Kidney (tissue), 13 donors: ENCODE measurements at regions not wholly inside any gene's neighbourhood (a gene's known extent, or its start where the extent isn't known, plus 50 kb on each side); places are given as distances from the start of the nearest gene placed in this dataset.

Experiments used
- DNase-seq, 5 donors: peaks; one replicate each; pipeline ENCODE4 v3.0.0-alpha.2; 2013 to 2020
- FAIRE-seq: peaks from 2 replicates; lab custom pipeline; 2012; peaks lifted over from hg19 to GRCh38; lab: Jason Lieb, UNC
- H3K27ac ChIP-seq, 2 donors: one replicate each; pipeline ENCODE4 v1.7.0; 2013; ENCODE audit warnings: low read depth in 2 of 2, low read length in 2 of 2, inconsistent platforms in 1 of 2
- H3K27me3 ChIP-seq: one replicate; pipeline ENCODE4 v1.7.1; 2013; ENCODE audit warnings: low read length, inconsistent platforms; ENCODE audit not compliant: control insufficient read depth, insufficient read depth
- H3K36me3 ChIP-seq, 3 donors: one replicate each; pipeline versions ENCODE4 v1.7.0 to v1.7.1; 2013; ENCODE audit warnings: low read length in 3 of 3, control low read depth in 1 of 3, inconsistent platforms in 1 of 3; ENCODE audit not compliant: insufficient read depth in 3 of 3, control insufficient read depth in 2 of 3
- H3K4me1 ChIP-seq, 3 donors: one replicate each; pipeline versions ENCODE4 v1.7.0 to v1.7.1; 2013; ENCODE audit warnings: low read length in 3 of 3, inconsistent platforms in 1 of 3, low read depth in 1 of 3; ENCODE audit not compliant: control insufficient read depth in 2 of 3, insufficient read depth in 2 of 3
- H3K4me3 ChIP-seq, 3 donors: one replicate each; pipeline versions ENCODE4 v1.7.0 to v1.8.1; 2013; ENCODE audit warnings: low read length in 3 of 3, control low read depth in 1 of 3, inconsistent platforms in 1 of 3
- H3K9ac ChIP-seq, 3 donors: one replicate each; pipeline versions ENCODE4 v1.7.0 to v1.7.1; 2013; ENCODE audit warnings: low read length in 3 of 3, control low read depth in 1 of 3, inconsistent platforms in 1 of 3
- H3K9me3 ChIP-seq, 3 donors: one replicate each; pipeline versions ENCODE4 v1.7.0 to v1.7.1; 2013; ENCODE audit warnings: low read length in 3 of 3, control low read depth in 1 of 3, inconsistent platforms in 1 of 3; ENCODE audit not compliant: control insufficient read depth in 2 of 3, insufficient read depth in 1 of 3
- intact Hi-C: fragments of 100-400 bp; cut with DNase I; formaldehyde crosslinking; loops from one replicate; pipeline ENCODE4 v1.11.1; 2022
- TF ChIP-seq, protein P1 (sequence below): IDR thresholded peaks from 3 replicates; pipeline ENCODE4 v1.5.1; 2012; ENCODE audit warnings: mild to moderate bottlenecking, moderate library complexity, borderline replicate concordance; ENCODE audit not compliant: insufficient read depth; ENCODE audit errors: extremely low read depth
- donor health status: control.
- donor health status: control.
- donor health status: control.
- donor health status: control.
- donor health status: control.
- donor health status: DM: yes; HTN: yes; CAD: no.
- donor health status: Normal renal cell carcinoma (clear cell type).

DNA sequence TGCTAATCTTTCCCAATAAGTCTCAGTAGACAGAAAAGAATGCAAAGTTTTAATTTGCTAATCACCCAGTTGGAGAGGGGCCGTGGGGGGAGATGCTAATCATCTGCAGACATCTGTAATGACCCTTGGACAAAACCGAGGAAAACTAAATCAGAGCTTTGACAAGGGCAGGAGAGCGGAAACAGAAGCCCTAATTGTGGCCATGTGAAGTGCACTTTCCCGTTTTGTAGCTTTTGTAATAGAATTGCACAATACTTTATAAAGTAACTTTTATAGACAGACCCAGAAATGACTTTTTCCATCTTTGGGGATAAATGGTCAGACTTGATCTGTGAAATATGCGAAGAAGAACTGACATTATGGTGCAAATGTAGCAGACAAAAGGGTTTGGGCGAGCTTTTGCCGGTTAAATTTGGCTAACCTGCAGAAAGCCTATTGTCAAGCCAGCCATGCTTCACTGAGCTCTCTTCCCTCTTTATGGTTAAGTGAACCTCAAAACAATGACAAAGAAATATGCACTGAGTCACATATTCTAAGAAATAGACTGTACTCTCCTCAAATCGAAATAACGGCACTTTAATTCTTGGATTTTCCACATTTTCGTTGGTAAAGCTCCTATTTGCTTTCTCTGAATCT, 980.1 kb upstream of the POU3F3 start:
- H3K4me1 ChIP-seq: no peaks in the 10 kb centered on the region
- no peaks in the 10 kb centered on the region for H3K27me3 ChIP-seq
- no peak overlapping the region for H3K27ac ChIP-seq
- no peak overlapping the region for H3K4me3 ChIP-seq
- FAIRE-seq (no peak), DNase-seq (peak in 2 of 5 donors; percentile 15 to 36)
- TF ChIP-seq, protein P1, sequence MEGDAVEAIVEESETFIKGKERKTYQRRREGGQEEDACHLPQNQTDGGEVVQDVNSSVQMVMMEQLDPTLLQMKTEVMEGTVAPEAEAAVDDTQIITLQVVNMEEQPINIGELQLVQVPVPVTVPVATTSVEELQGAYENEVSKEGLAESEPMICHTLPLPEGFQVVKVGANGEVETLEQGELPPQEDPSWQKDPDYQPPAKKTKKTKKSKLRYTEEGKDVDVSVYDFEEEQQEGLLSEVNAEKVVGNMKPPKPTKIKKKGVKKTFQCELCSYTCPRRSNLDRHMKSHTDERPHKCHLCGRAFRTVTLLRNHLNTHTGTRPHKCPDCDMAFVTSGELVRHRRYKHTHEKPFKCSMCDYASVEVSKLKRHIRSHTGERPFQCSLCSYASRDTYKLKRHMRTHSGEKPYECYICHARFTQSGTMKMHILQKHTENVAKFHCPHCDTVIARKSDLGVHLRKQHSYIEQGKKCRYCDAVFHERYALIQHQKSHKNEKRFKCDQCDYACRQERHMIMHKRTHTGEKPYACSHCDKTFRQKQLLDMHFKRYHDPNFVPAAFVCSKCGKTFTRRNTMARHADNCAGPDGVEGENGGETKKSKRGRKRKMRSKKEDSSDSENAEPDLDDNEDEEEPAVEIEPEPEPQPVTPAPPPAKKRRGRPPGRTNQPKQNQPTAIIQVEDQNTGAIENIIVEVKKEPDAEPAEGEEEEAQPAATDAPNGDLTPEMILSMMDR: no peak
- H3K36me3 ChIP-seq: no peaks in the 10 kb centered on the region
- no peaks in the 10 kb centered on the region for H3K9me3 ChIP-seq
- intact Hi-C loops: no loop called here
- no peak overlapping the region for H3K9ac ChIP-seq

DNA sequence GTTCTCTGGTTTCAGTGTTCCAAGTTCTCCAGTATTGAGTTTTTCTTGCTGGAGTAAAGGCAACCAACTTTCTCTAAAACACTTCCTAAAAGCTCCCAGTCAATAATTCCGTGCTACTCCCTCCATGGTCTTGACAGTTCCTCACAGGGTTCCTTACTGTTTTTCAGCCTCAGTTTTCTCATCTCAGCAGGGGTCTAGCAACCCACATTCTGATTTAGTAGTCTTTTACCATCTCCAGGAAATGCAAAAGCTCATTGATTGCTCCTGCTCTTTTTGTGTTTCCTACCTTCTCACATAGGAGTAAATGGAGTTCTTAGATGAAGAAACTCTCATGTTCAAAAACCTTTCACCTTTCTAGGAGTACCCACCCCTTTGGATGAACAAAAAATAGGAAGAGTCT, 978.8 kb upstream of the POU3F3 start:
- Histone ChIP-seq H3K4me1 (no peaks in the 10 kb centered on the region), H3K27ac (no peak overlapping the region), H3K4me3 (no peak overlapping the region), H3K9me3 (no peaks in the 10 kb centered on the region), H3K9ac (no peak overlapping the region), H3K27me3 (no peaks in the 10 kb centered on the region), H3K36me3 (no peaks in the 10 kb centered on the region)
- DNase-seq: no peak
- FAIRE-seq: no peak
- intact Hi-C loops: no loop called here
- TF ChIP-seq, protein P1: no peak

DNA sequence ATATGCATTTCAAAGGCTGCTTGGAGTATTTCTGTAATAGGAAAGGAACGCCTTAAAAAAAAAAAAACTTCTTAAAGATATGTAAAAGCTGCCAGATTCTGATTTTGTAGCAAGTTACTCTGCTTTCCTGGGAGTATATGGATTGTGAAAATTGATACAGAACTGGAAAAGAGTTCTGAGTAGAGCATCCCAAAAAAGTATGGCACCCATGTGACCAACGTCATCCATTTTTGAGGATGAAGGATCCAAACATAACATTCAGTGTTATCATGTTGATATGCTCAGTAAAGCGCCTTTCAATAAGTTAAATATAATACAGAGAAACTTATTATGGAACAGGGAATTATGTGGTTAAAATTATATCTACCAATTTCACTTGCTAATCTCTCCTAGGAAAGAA, 978.4 kb upstream of the POU3F3 start:
- Histone ChIP-seq H3K36me3 (no peaks in the 10 kb centered on the region), H3K4me3 (no peak overlapping the region), H3K27ac (no peak overlapping the region), H3K9me3 (no peaks in the 10 kb centered on the region), H3K27me3 (no peaks in the 10 kb centered on the region), H3K4me1 (no peaks in the 10 kb centered on the region), H3K9ac (no peak overlapping the region)
- TF ChIP-seq, protein P1: no peak
- FAIRE-seq: no peak
- intact Hi-C loops: no loop called here
- no peak for DNase-seq

DNA sequence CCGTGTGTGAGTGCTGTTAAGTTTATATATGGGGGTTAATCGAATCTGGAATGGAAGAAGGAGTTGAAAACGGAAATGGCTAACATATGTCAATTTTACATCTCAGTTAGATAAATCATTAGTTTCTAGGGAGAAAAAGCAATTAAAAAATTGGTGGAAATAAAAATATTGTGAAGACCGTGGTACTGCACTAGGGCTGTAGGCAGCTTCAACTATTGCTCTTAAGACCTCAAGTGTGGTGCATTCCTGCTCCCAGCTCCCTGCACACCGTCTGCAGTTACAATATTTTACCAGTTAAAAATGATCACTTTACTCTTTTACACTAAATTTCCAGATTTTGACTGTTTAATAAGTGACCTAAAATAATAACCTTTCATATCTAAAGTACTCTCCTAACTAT, 977.3 kb upstream of the POU3F3 start:
- Histone ChIP-seq H3K9ac (no peak overlapping the region), H3K36me3 (no peaks in the 10 kb centered on the region), H3K4me1 (no peaks in the 10 kb centered on the region), H3K4me3 (no peak overlapping the region), H3K9me3 (no peaks in the 10 kb centered on the region), H3K27ac (no peak overlapping the region), H3K27me3 (no peaks in the 10 kb centered on the region)
- no peak for DNase-seq
- no peak for FAIRE-seq
- TF ChIP-seq, protein P1: no peak
- intact Hi-C loops: no loop called here
